Vagina (tissue), 2 donors: ENCODE measurements at regions not wholly inside any gene's neighbourhood (a gene's known extent, or its start where the extent isn't known, plus 50 kb on each side); places are given as distances from the start of the nearest gene placed in this dataset.

Experiments
- DNase-seq, 2 donors: peaks; one replicate each; pipeline ENCODE4 v3.0.0-alpha.2; 2017; ENCODE audit errors: extremely low spot score in 2 of 2
- H3K27ac ChIP-seq: fragments of 200-600 bp; sonication (generic); one replicate; pipeline ENCODE4 v1.5.1; 2019
- H3K27me3 ChIP-seq: fragments of 200-600 bp; sonication (generic); one replicate; pipeline ENCODE4 v1.5.1; 2019
- H3K36me3 ChIP-seq, 2 donors: fragments of 200-600 bp; sonication (generic); one replicate each; pipeline ENCODE4 v1.5.1; 2017 to 2019
- H3K4me1 ChIP-seq: fragments of 200-600 bp; sonication (generic); one replicate; pipeline ENCODE4 v1.5.1; 2019
- H3K4me3 ChIP-seq, 2 donors: fragments of 200-600 bp; sonication (generic); 1 replicate in 1 of 2; 2 replicates in 1 of 2; pipeline ENCODE4 v1.5.1; 2016 to 2019
- H3K9me3 ChIP-seq: fragments of 200-600 bp; sonication (generic); one replicate; pipeline ENCODE4 v1.5.1; 2019
- CTCF ChIP-seq, 3 experiments: fragments of 450-650 bp in 2 of 3; fragments of 200-600 bp in 1 of 3; sonication (generic) in 1 of 3; IDR thresholded peaks; one replicate each; pipeline ENCODE4 v1.5.1; 2017 to 2019; ENCODE audit warnings: antibody characterized with exemption in 3 of 3, mild to moderate bottlenecking in 2 of 3, moderate library complexity in 2 of 3
- POLR2A ChIP-seq, 2 donors: fragments of 450-650 bp; IDR thresholded peaks; one replicate each; pipeline ENCODE4 v1.6.1; 2017; ENCODE audit warnings: antibody characterized with exemption in 2 of 2, mild to moderate bottlenecking in 2 of 2, moderate library complexity in 2 of 2
- POLR2AphosphoS5 ChIP-seq, 2 donors: sonication (generic); formaldehyde crosslinking; IDR thresholded peaks; one replicate each; pipeline ENCODE4 v1.9.0; 2017; ENCODE audit warnings: antibody characterized with exemption in 2 of 2, mild to moderate bottlenecking in 2 of 2, low read depth in 1 of 2; ENCODE audit not compliant: insufficient read depth in 1 of 2
- intact Hi-C: fragments of 100-400 bp; cut with DNase I; formaldehyde crosslinking; loops from one replicate; pipeline ENCODE4 v1.15.1; 2023

GRCh38 chr1:79599257-79599656 lies 592.7 kb upstream of the ADGRL4 start:
- no peaks in the 10 kb centered on the region for H3K9me3 ChIP-seq
- no peak overlapping the region for H3K4me3 ChIP-seq
- no peaks in the 10 kb centered on the region for H3K27me3 ChIP-seq
- H3K27ac ChIP-seq: no peak overlapping the region
- intact Hi-C loops: no loop called here
- no peak for DNase-seq
- H3K4me1 ChIP-seq: no peaks in the 10 kb centered on the region
- H3K36me3 ChIP-seq: no peaks in the 10 kb centered on the region
- TF ChIP-seq POLR2A (IDR thresholded peaks at IDR 0.05) (no peak), CTCF (IDR thresholded peaks at IDR 0.05) (no peak), POLR2AphosphoS5 (IDR thresholded peaks at IDR 0.05; ENCODE audit: insufficient read depth in 1 of 2, low read depth in 1 of 2) (no peak)

GRCh38 chr1:79595931-79596330 lies 589.4 kb upstream of the ADGRL4 start:
- H3K9me3 ChIP-seq: no peaks in the 10 kb centered on the region
- no peak overlapping the region for H3K4me3 ChIP-seq
- H3K27ac ChIP-seq: no peak overlapping the region
- H3K4me1 ChIP-seq: no peaks in the 10 kb centered on the region
- TF ChIP-seq POLR2A (IDR thresholded peaks at IDR 0.05): no peak
- DNase-seq: no peak
- intact Hi-C loops: no loop called here
- no peaks in the 10 kb centered on the region for H3K27me3 ChIP-seq
- no peaks in the 10 kb centered on the region for H3K36me3 ChIP-seq

GRCh38 chr1:79594121-79594698 lies 587.7 kb upstream of the ADGRL4 start:
- intact Hi-C loops: no loop called here
- no peaks in the 10 kb centered on the region for H3K9me3 ChIP-seq
- TF ChIP-seq POLR2A (IDR thresholded peaks at IDR 0.05) (no peak), POLR2AphosphoS5 (IDR thresholded peaks at IDR 0.05; ENCODE audit: insufficient read depth in 1 of 2, low read depth in 1 of 2) (no peak), CTCF (IDR thresholded peaks at IDR 0.05) (no peak)

GRCh38 chr1:79592707-79593106 lies 586.2 kb upstream of the ADGRL4 start:
- H3K36me3 ChIP-seq: no peaks in the 10 kb centered on the region
- H3K27ac ChIP-seq: no peak overlapping the region
- H3K9me3 ChIP-seq: no peaks in the 10 kb centered on the region
- intact Hi-C loops: no loop called here
- no peaks in the 10 kb centered on the region for H3K27me3 ChIP-seq
- DNase-seq: no peak
- no peak for TF ChIP-seq CTCF (IDR thresholded peaks at IDR 0.05)
- no peak for TF ChIP-seq POLR2AphosphoS5 (IDR thresholded peaks at IDR 0.05; ENCODE audit: insufficient read depth in 1 of 2, low read depth in 1 of 2)
- TF ChIP-seq POLR2A (IDR thresholded peaks at IDR 0.05): no peak
- H3K4me3 ChIP-seq: no peak overlapping the region
- no peaks in the 10 kb centered on the region for H3K4me1 ChIP-seq

More at GRCh38 chr1:79594121-79594698, 587.7 kb upstream of the ADGRL4 start:
- no peaks in the 10 kb centered on the region for H3K36me3 ChIP-seq
- H3K27ac ChIP-seq: no peak overlapping the region
- DNase-seq: no peak
- H3K27me3 ChIP-seq: no peaks in the 10 kb centered on the region
- H3K4me3 ChIP-seq: no peak overlapping the region
- no peaks in the 10 kb centered on the region for H3K4me1 ChIP-seq

GRCh38 chr1:79588719-79589118 lies 582.2 kb upstream of the ADGRL4 start:
- TF ChIP-seq CTCF (IDR thresholded peaks at IDR 0.05) (no peak), POLR2A (IDR thresholded peaks at IDR 0.05) (no peak), POLR2AphosphoS5 (IDR thresholded peaks at IDR 0.05; ENCODE audit: insufficient read depth in 1 of 2, low read depth in 1 of 2) (no peak)
- Histone ChIP-seq H3K9me3 (no peaks in the 10 kb centered on the region), H3K4me3 (no peak overlapping the region), H3K4me1 (no peaks in the 10 kb centered on the region), H3K27ac (no peak overlapping the region), H3K36me3 (no peaks in the 10 kb centered on the region), H3K27me3 (no peaks in the 10 kb centered on the region)
- no peak for DNase-seq
- intact Hi-C loops: no loop called here
